Pancreas (tissue), 10 donors: ENCODE measurements at regions not wholly inside any gene's neighbourhood (a gene's known extent, or its start where the extent isn't known, plus 50 kb on each side); places are given as distances from the start of the nearest gene placed in this dataset.

ENCODE experiments used
- ATAC-seq, 4 donors: fragments of 200-7000 bp; cut with Tn5 transposase; one replicate each; pipeline versions ENCODE4 v1.8.0 to v1.9.1; 2020; ENCODE audit warnings: mild to moderate bottlenecking in 4 of 4, moderate library complexity in 4 of 4
- DNase-seq, 6 donors: peaks; one replicate each; pipeline ENCODE4 v3.0.0-alpha.2; 2020
- FAIRE-seq: peaks from 2 replicates; lab custom pipeline; 2012; peaks lifted over from hg19 to GRCh38; lab: Jason Lieb, UNC
- H3K27ac ChIP-seq, 4 donors: fragments of 200-600 bp; sonication (generic); 1 replicate in 3 of 4; 2 replicates in 1 of 4; pipeline versions ENCODE4 v1.5.0 to v1.8.0; 2020
- H3K27me3 ChIP-seq, 4 donors: fragments of 200-600 bp; one replicate each; pipeline ENCODE4 v1.8.0; 2021
- H3K36me3 ChIP-seq, 3 donors: fragments of 200-600 bp; sonication (generic) in 1 of 3; one replicate each; pipeline versions ENCODE4 v1.5.0 to v1.8.0; 2020 to 2021
- H3K4me1 ChIP-seq, 3 donors: fragments of 200-600 bp; one replicate each; pipeline ENCODE4 v1.8.0; 2021
- H3K4me3 ChIP-seq, 4 donors: fragments of 200-600 bp; sonication (generic) in 2 of 4; one replicate each; pipeline versions ENCODE4 v1.5.0 to v1.8.0; 2020 to 2021
- H3K9me3 ChIP-seq, 4 donors: fragments of 200-600 bp; one replicate each; pipeline ENCODE4 v1.8.0; 2021
- WGBS, 2 donors: extraction: QIAGEN DNeasy Blood & Tissue Kit; methylation state at CpG; one replicate each; pipeline ENCODE4 v1.1.7; 2013; 5-methylcytosine and 5-hydroxymethylcytosine counted together
- intact Hi-C, 3 donors: fragments of 100-400 bp; cut with DNase I; formaldehyde crosslinking; loops; one replicate each; pipeline versions ENCODE4 v1.11.1 to v1.14.2; 2022
- TF ChIP-seq, protein P1 (sequence below), 4 donors: fragments of 200-600 bp; sonication (generic) in 3 of 4; IDR thresholded peaks; one replicate each; pipeline versions ENCODE4 v1.5.0 to v1.8.0; 2021; ENCODE audit warnings: antibody characterized with exemption in 4 of 4
- donor health status: healthy with polysubstance abuse.
- donor health status: DM: no; HTN: no; CAD: no; lungs with moderate emphysema.
- donor health status: DM: no; HTN: no; CAD: no.
- donor health status: control.
- donor health status: control.
- donor health status: Bipolar disorder and iron deficiency.
- donor health status: DM: yes; HTN: yes; CAD: no.
- donor health status: DM: no; HTN: no; CAD: no.
- donor health status: DM: no; HTN: no; CAD: no.
- donor health status: DM: yes; HTN: yes; CAD: no.

DNA sequence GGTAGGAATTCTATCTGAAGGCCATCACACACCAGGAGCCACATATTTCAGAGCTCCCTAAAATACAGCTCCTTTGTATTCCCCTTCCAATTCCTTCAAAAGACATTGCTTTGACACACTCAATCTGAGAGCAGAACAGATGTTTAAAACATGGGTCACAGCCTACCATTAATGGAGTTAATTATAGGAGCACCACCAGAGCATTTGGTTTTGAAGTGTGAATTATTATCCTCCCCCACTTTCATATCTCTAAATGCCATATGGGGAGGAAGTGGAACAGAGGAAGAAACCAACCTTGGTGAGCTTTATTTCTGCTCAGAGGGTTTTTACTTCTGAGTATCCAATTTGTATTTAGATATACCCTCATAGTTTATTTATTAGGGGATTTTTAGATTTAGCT lies 50.7 kb upstream of the TNFRSF21 start:
- no peak for DNase-seq
- intact Hi-C loops: no loop called here
- Histone ChIP-seq H3K36me3 (no peaks in the 10 kb centered on the region), H3K4me3 (no peak overlapping the region), H3K4me1 (no peaks in the 10 kb centered on the region), H3K27ac (no peak overlapping the region), H3K27me3 (no peaks in the 10 kb centered on the region), H3K9me3 (no peaks in the 10 kb centered on the region)
- no peak for ATAC-seq
- TF ChIP-seq, protein P1, sequence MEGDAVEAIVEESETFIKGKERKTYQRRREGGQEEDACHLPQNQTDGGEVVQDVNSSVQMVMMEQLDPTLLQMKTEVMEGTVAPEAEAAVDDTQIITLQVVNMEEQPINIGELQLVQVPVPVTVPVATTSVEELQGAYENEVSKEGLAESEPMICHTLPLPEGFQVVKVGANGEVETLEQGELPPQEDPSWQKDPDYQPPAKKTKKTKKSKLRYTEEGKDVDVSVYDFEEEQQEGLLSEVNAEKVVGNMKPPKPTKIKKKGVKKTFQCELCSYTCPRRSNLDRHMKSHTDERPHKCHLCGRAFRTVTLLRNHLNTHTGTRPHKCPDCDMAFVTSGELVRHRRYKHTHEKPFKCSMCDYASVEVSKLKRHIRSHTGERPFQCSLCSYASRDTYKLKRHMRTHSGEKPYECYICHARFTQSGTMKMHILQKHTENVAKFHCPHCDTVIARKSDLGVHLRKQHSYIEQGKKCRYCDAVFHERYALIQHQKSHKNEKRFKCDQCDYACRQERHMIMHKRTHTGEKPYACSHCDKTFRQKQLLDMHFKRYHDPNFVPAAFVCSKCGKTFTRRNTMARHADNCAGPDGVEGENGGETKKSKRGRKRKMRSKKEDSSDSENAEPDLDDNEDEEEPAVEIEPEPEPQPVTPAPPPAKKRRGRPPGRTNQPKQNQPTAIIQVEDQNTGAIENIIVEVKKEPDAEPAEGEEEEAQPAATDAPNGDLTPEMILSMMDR (IDR thresholded peaks at IDR 0.05): no peak
- FAIRE-seq: no peak

DNA sequence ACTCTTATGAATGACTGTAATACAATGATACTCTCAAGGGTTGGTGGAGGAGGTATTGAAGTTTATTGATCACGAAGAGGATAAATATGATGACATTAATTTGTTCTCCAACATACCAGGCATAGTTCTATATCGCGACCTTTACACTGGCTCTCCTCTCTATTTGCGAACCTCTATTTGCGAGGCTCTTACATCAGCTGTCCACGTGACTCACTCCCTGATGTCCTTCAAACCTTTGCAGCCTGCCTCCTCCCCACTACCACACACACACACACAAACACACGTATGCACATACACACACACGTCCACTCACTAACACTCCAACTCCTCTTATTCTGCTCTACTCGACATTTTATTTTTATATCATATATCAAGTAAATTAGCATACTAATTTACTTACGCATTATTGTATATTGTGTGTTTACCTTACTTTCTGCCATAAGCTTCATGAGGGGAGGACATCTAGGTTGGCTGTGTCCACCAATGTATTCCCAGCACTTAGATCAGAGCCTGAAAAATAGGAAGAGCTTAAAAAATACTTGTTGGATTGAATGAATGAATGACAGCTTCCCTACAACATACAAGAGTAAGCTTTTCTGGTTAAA lies 53.3 kb upstream of the TNFRSF21 start:
- intact Hi-C loops: no loop called here
- Histone ChIP-seq H3K27me3 (no peaks in the 10 kb centered on the region), H3K27ac (no peak overlapping the region), H3K36me3 (no peaks in the 10 kb centered on the region), H3K4me1 (no peaks in the 10 kb centered on the region), H3K9me3 (no peaks in the 10 kb centered on the region), H3K4me3 (no peak overlapping the region)
- TF ChIP-seq, protein P1 (IDR thresholded peaks at IDR 0.05): no peak
- ATAC-seq (peak in 1 of 4 donors; percentile 43), FAIRE-seq (no peak), DNase-seq (peak in 1 of 6 donors; percentile 15)
- WGBS, 2 donors: 48 to 58% methylated on average over 10 of the region's 10 CpGs

DNA sequence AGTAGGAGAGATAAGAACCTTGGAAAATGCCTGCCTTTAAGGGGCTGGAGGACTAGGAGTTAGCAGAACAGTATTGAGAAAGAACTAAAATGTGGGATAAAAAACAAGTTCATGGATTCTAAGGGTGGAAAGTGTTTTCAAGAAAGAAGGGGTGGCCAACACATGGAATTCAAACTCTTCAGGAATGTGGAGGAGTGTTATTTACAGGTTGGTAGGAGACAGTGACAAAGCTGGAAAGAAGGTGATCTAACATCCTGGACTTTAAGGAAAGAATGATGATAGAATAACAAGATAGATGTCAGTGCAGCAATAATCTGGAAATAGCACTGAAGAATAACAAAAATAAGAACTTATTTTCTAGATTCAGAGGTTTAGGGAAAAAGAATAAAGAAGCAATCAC lies 54.0 kb upstream of the TNFRSF21 start:
- no peak overlapping the region for H3K27ac ChIP-seq
- H3K36me3 ChIP-seq: no peaks in the 10 kb centered on the region
- intact Hi-C loops: no loop called here
- DNase-seq (no peak), ATAC-seq (no peak), FAIRE-seq (no peak)
- no peaks in the 10 kb centered on the region for H3K4me1 ChIP-seq
- TF ChIP-seq, protein P1 (IDR thresholded peaks at IDR 0.05): no peak
- H3K9me3 ChIP-seq: no peaks in the 10 kb centered on the region
- H3K27me3 ChIP-seq: no peaks in the 10 kb centered on the region
- H3K4me3 ChIP-seq: no peak overlapping the region

DNA sequence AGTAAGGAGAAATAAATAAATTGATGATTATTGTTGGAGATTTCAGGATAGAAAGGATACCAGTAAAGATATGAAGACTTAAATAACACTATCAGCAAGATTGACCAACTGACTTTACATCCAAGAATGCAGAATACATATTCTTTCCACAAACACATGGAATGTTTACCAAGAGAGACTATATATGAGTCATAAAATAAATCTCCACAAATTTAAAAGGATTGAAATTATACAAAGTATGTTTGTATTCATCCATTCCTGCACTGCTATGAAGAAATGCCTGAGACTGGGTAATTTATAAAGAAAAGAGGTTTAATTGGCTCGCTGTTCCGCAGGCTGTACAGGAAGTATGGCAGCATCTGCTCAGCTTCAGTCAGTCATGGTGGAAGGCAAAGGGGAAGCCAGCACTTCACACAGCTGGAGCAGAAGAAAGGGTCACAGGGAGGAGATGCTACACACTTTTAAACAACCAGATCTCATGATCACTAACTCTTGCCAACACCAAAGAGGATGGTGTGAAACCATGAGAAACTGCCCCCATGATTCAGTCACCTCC lies 56.7 kb upstream of the TNFRSF21 start:
- 87 to 89% methylated on average over 2 of the region's 2 CpGs for WGBS, 2 donors
- peak; percentile 9 for FAIRE-seq
- intact Hi-C loops: no loop called here

More for the DNA sequence above, 56.7 kb upstream of the TNFRSF21 start:
- Histone ChIP-seq H3K36me3 (no peaks in the 10 kb centered on the region), H3K9me3 (no peaks in the 10 kb centered on the region), H3K27ac (no peak overlapping the region), H3K4me3 (no peak overlapping the region), H3K4me1 (no peaks in the 10 kb centered on the region), H3K27me3 (no peaks in the 10 kb centered on the region)
- ATAC-seq (no peak), DNase-seq (no peak)
- TF ChIP-seq, protein P1 (IDR thresholded peaks at IDR 0.05): no peak
